Effector memory CD4-positive, alpha-beta T cell (primary cell): ENCODE measurements at regions not wholly inside any gene's neighbourhood (a gene's known extent, or its start where the extent isn't known, plus 50 kb on each side); places are given as distances from the start of the nearest gene placed in this dataset.
"Not testable (repeated sequence)": the region's sequence is repeated elsewhere in the genome, so short reads cannot be mapped to it uniquely, and the experiment has no call there.

Experiments
- DNase-seq, 3 donors: peaks; one replicate each; pipeline ENCODE4 v3.0.0-alpha.2; 2020
- H3K27ac ChIP-seq: 2 replicates; pipeline ENCODE4 v1.7.0; 2013; ENCODE audit warnings: mild to moderate bottlenecking, low read length, moderate library complexity; ENCODE audit not compliant: insufficient read depth, poor library complexity, severe bottlenecking
- H3K27me3 ChIP-seq: replicated peaks from 2 replicates; pipeline ENCODE4 v1.7.0; 2013; ENCODE audit warnings: mild to moderate bottlenecking, low read length; ENCODE audit not compliant: insufficient read depth, control insufficient read depth, poor library complexity, severe bottlenecking
- H3K36me3 ChIP-seq: 2 replicates; pipeline ENCODE4 v1.7.0; 2013; ENCODE audit warnings: mild to moderate bottlenecking, low read length, moderate library complexity; ENCODE audit not compliant: control insufficient read depth, insufficient read depth
- H3K4me1 ChIP-seq: 2 replicates; pipeline ENCODE4 v1.7.0; 2013; ENCODE audit warnings: low read length, mild to moderate bottlenecking; ENCODE audit not compliant: control insufficient read depth, insufficient read depth, poor library complexity, severe bottlenecking
- H3K4me3 ChIP-seq: 2 replicates; pipeline ENCODE4 v1.7.0; 2013; ENCODE audit warnings: low read length, low read depth, mild to moderate bottlenecking; ENCODE audit not compliant: insufficient read depth, poor library complexity, severe bottlenecking
- H3K9me3 ChIP-seq: 2 replicates; pipeline ENCODE4 v1.7.0; 2013; ENCODE audit warnings: mild to moderate bottlenecking, low read length, moderate library complexity; ENCODE audit not compliant: control insufficient read depth

DNA sequence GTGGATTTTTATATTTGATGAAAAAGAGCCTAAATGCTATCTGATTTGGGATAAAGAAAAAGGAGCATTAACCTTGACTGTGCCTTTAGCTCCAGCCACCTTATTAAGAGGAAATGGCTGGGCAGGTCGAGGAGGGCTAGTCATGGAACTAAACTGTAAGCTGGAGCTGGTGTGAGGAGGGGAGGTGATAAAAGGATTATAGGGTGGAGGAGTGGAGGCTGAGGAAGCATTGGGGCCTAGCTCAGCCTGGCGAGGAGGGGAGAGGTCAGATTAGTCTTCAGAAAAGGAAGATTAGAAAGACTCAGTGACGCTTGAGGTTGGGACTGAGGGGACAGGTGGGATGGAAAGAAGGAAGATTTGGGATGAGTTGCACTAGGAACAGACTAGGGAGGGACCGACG is 222.7 kb downstream of the OTOP1 start:
- H3K27ac ChIP-seq, H3K4me1 ChIP-seq, H3K27me3 ChIP-seq, H3K9me3 ChIP-seq, H3K4me3 ChIP-seq, DNase-seq, H3K36me3 ChIP-seq: not testable (repeated sequence)

- H3K27ac ChIP-seq, H3K4me3 ChIP-seq, H3K27me3 ChIP-seq, H3K9me3 ChIP-seq, DNase-seq, H3K4me1 ChIP-seq, H3K36me3 ChIP-seq: not testable (repeated sequence)
Measured at GRCh38 chr4:4004702-4005101, 222.0 kb downstream of the OTOP1 start.

DNA sequence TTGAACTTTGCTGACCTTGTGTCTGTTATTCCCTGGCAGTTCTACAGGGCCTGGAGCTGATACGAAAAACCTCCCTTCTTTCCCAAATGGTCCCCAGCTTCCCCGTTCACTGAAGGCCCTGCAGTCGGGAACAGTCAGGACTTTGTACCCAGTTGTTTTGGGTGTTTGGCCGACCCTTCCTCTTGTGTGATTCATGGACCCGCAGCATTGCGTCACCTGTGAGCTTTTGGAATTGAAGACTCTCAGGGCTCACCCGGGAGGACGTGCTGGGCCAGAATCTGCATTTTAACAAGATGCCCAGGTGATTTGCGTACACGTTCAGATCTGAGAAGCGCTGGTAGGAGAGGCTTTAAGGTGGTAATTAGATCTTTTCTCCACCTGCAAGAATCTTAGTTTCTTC is 220.4 kb downstream of the OTOP1 start:
- H3K4me1 ChIP-seq, H3K27ac ChIP-seq, H3K4me3 ChIP-seq, DNase-seq, H3K36me3 ChIP-seq, H3K27me3 ChIP-seq, H3K9me3 ChIP-seq: not testable (repeated sequence)

DNA sequence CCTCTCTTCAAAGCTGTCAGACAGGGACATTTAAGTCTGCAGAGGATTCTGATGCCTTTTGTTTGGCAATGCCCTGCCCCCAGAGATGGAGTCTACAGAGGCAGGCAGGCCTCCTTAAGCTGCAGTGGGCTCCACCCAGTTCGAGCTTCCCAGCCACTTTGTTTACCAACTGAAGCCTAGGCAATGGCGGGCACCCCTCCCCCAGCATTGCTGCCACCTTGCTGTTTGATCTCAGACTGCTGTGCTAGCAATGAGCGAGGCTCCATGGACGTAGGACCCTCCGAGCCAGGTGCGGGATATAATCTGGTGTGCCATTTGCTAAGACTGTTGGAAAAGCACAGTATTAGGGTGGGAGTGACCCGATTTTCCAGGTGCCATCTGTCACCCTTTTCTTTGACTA is 207.7 kb downstream of the OTOP1 start:
- DNase-seq, H3K4me1 ChIP-seq, H3K9me3 ChIP-seq, H3K36me3 ChIP-seq, H3K27ac ChIP-seq, H3K4me3 ChIP-seq, H3K27me3 ChIP-seq: not testable (repeated sequence)

DNA sequence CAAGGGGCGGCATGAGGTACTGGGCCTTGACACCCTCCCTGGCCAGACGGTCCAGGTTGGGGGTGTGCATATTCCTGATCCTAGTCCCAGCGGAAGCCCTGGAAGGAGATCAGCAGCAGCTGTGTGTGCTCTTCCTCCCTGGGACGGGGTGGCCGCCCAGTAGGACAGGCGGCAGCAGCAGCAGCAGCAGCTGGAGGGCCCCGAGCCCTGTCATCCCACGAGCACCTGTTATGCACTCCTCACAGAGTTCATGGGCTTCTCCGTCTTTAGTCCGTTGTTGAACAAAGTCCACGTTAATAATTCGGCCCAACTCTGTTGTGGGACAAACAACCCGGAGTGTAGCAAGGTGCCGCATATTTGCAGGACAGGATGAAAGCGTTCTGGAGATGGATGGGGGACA is 205.6 kb downstream of the OTOP1 start:
- H3K9me3 ChIP-seq, DNase-seq, H3K36me3 ChIP-seq, H3K4me1 ChIP-seq, H3K4me3 ChIP-seq, H3K27me3 ChIP-seq, H3K27ac ChIP-seq: not testable (repeated sequence)

DNA sequence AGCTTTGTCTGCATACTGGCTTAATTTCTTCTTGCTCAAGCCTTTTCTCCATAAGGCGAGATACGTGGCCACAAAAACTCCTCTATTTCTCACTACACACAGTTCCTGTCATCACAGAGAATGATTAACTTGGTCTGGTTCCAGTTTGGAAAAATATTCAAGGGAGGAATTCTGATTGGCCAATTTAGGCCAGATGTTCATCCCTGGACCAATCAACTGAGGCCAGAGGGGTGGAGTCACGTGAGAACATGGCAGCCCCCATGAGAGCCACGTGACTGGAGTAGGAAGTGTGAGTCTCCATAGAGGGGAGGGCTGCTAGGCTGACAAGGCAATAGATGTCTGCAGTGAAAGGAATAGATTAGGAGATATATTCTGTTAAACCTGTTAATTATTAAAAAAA is 200.0 kb downstream of the OTOP1 start:
- not testable (repeated sequence) for H3K27me3 ChIP-seq, H3K9me3 ChIP-seq, DNase-seq, H3K27ac ChIP-seq, H3K4me3 ChIP-seq, H3K36me3 ChIP-seq, H3K4me1 ChIP-seq

DNA sequence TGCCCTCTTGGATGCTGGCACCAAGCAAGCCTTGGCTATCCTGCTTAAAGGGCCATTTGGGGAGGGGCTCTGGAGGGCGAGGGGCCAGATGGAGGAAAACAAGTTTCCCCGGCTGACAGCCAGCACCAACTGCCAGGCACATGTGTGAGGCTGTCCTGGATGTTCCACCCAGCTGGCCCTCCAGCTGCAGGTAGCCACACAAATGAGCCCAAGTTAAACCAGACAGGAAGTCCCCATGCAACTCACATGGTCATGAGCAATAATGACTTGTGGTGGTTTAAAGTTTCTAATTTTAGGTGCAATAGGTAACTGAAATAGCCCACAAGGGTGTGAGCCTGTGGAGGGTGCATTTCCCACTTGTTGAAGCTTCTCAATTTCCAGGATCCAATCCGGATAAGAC is 198.0 kb downstream of the OTOP1 start:
- not testable (repeated sequence) for H3K36me3 ChIP-seq, H3K9me3 ChIP-seq, DNase-seq, H3K27me3 ChIP-seq, H3K4me1 ChIP-seq, H3K27ac ChIP-seq, H3K4me3 ChIP-seq

- H3K27ac ChIP-seq, H3K27me3 ChIP-seq, H3K36me3 ChIP-seq, H3K9me3 ChIP-seq, H3K4me3 ChIP-seq, H3K4me1 ChIP-seq, DNase-seq: not testable (repeated sequence)
Measured at GRCh38 chr4:4030509-4030908, 196.2 kb downstream of the OTOP1 start.

DNA sequence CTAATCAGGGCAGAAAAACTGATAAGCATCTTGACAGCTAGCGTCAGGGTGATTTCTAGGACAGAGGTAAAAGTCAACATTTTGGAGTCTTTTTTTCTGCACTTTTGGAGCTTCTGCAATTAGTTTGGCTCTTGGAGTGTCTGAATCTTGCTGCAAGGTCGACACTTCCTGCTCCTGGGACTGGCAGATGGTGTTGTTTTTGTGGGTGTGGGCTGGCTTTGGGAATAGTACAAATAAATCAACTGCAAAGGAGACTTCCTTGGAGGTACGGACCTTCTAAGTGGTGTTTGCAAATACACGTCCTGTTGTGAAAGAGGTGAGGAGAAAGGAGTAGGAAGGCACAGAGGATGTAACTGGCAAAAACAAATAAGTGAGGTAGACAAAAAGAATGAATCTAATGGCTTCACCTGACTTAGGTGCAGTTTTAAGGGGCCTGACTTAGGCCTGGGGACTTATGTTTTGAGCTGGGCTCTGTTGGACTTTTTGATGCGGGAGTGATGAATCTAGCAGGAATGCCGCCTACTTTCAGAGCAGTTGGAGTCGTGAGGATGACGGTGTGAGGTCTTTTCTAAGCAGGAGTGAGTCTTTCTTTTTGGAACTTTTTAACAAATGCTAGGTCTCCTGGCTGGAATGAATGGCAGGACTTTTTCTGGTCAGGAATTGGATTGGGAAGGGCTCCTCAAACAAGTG is 195.1 kb downstream of the OTOP1 start:
- DNase-seq, H3K9me3 ChIP-seq, H3K4me3 ChIP-seq, H3K4me1 ChIP-seq, H3K36me3 ChIP-seq, H3K27me3 ChIP-seq: not testable (repeated sequence)
- peak overlapping the region; percentile 46 for H3K27ac ChIP-seq

DNA sequence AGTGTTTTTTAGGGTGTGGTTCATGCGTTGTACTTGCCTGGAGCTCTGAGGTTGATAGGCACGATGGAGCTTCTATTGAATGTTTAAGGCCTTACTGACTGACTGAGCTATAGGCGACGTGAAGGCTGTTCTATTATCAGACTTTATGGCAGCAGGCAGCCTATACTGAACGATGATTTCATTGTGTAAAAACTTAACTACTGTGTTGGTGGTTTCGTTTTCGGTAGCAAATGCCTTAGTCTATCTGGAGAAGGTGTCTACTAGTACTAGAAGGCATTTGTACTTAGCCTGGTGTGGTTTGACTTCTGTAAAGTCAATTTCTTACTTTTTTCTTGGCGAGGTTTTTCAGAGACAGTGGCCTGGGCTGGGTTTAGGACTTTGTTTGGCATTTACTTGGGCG is 194.4 kb downstream of the OTOP1 start:
- DNase-seq: not testable (repeated sequence)

More for the DNA sequence above, 194.4 kb downstream of the OTOP1 start:
- H3K27ac ChIP-seq: peak overlapping the region; percentile 46
- H3K9me3 ChIP-seq, H3K4me1 ChIP-seq, H3K27me3 ChIP-seq, H3K36me3 ChIP-seq, H3K4me3 ChIP-seq: not testable (repeated sequence)
